SK-N-DZ (cell line): ENCODE measurements at regions not wholly inside any gene's neighbourhood (a gene's known extent, or its start where the extent isn't known, plus 50 kb on each side); places are given as distances from the start of the nearest gene placed in this dataset.
"Not testable (repeated sequence)": the region's sequence is repeated elsewhere in the genome, so short reads cannot be mapped to it uniquely, and the experiment has no call there.

Experiments used
- DNase-seq: peaks from one replicate; pipeline ENCODE4 v3.0.0-alpha.2; 2015; ENCODE audit warnings: low spot score

- DNase-seq: no peak
Observed at GRCh38 chr2:176963568-176964287, 248.9 kb upstream of the HNRNPA3 start.

GRCh38 chr2:176967911-176968450 is 244.6 kb upstream of the HNRNPA3 start:
- no peak for DNase-seq

- DNase-seq: no peak
Observed at GRCh38 chr2:176969642-176970359, 242.8 kb upstream of the HNRNPA3 start.

DNA sequence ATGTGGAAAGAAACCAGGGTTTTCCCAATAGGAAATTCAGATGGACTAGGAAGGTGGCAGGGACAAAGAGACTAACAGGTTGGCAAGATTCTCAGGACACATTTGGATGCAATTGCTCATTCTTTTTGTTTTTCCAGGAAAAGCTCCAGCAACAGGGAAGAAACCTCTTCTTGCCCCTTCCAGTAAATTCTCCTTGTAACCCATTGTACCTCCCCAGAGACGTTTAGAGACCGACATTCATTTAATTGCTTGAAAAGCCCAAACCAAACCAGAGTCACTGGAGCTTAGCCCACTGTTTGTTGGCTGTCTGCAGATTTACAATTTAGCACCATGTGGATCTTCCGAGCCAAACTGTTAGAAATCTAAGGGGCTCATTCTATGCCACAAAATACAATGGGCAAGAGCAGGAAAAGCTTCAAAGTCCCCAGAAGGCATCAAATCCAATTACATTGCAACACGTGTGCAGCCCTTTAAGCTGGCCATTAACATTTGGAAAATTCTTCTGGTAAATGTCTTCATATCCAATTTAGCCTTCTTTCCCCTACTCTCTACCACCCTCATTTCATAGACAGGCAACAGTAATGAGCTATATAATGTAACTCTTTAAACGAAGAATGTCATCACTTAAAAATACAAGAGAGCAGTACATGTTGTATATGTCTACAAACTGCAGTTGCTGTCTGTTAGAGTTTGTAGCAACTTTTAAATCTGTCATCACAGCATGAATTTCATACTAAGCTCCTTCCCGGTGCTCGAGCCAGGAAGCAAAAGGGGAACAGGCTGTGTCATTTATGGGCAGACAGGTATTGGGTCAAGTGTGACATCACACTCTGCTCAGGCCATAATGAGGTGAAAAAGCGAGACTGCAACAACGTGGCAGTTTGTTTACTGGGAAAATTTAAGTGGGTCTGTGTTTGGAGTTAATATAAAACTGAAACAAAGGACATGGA is 235.6 kb upstream of the HNRNPA3 start:
- no peak for DNase-seq

- peak; percentile 30 for DNase-seq
Observed at GRCh38 chr2:176978921-176979320, 233.7 kb upstream of the HNRNPA3 start.

DNA sequence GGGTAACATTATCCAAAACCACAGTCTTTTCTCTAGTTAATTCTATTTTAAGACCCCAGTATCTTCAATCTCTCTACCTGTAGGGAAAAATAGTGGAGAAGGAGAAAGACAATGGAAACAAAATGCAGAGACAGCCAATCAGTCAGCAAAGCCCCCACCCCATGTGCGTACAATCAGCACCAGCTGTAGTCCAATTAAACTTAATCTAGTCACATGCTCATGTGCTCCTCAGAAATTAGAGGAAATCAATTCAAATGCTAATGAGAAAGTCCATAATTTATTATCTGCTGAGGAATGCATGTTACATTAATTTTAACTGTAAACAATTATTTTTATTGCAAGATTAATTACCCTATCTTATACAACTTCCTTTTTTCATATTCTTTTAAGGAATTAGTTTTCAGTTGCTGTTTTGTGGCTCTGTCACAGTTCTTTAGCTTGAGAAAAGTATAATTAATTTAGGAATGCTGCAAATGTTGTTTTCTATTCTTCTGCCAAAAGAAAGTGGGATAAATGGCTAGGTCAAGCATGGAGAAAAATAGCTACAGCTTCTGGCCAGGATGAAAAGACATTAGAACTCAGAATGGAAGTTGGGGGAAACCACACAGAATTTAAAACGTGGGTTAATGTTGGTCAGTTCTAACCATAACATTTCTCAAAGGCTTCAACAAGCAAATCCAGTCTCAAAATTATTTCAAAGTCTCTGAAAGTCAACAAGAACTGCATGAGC is 232.4 kb upstream of the HNRNPA3 start:
- DNase-seq: no peak

- DNase-seq: peak; percentile 12
Observed at GRCh38 chr2:176984987-176985386, 227.6 kb upstream of the HNRNPA3 start.

DNA sequence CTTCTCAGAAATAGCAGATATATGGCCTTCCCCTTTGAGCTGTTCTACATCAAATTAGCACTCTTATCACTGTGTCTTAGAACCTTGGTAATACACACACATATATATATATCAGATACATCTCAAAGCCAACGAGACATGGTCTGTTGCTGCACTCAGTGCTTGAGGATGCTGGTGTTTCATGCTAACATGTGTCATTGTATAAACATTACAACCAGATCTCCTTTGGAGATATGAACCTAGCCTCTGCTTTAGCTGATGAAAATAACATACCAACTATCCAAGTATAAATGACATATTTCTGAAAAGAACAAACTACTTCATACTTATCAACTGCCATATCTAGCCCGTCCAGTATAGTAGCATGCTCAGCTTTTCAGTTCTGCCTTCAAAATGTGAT is 226.7 kb upstream of the HNRNPA3 start:
- peak; percentile 57 for DNase-seq

DNA sequence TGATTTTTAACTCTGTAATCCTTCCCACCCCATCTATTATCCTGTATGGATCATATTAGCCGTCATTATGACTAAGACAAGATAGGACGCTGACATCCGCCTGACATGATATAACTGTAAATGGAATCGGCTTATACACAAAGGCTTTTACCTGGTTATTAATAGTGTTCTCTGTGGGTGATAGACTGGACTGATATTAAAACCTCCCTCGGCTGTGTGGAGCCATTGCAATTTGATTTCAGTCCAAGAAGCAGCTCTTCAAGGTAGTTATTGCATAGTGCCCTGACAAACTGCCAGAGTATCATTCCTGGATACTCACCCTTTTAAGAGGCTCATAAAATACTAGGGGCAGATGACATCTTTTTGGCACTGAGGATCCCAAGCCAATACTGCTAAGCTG is 226.1 kb upstream of the HNRNPA3 start:
- DNase-seq: peak; percentile 22

DNA sequence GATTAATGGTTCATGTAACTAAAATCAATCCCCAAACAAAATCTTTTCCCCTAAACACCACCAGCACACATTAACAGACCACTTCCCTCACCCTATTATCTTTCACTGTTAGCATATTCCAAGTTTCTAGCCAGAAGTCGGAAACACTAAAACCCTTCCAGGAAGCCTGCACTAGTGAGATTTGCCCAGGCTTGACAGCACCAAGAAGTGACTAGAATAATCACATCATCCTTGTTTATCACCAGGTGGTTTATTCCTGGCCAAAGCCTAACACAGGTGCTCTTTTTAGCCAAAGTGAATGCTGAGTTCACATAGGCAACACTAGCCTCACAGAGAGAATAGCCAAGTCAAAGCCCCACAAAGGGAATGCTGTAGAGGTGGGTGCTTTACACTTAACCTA is 221.2 kb upstream of the HNRNPA3 start:
- no peak for DNase-seq

- no peak for DNase-seq
Observed at GRCh38 chr2:176997074-176997791, 215.4 kb upstream of the HNRNPA3 start.

- no peak for DNase-seq
Observed at GRCh38 chr2:176997792-176998169, 214.8 kb upstream of the HNRNPA3 start.

GRCh38 chr2:176999301-176999700 is 213.3 kb upstream of the HNRNPA3 start:
- DNase-seq: no peak

GRCh38 chr2:177000061-177000714 is 212.4 kb upstream of the HNRNPA3 start:
- no peak for DNase-seq

DNA sequence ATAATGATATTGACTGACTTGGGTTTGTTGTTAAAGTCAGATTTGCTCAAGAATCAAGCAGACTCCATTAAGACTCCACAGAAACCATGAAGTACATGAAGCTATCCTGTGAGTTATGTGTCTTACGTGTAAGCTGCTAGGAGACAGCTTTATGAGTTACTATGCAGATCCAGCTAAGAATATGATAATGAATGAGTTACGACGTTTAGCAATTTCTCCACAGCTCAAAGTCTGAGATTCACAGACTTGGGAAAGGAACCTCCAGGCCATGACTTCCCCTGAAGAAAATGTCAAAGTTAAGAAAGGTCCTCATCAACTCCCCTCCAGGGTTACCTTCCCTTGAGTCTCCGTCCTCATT is 211.9 kb upstream of the HNRNPA3 start:
- DNase-seq: no peak

- DNase-seq: no peak
Observed at GRCh38 chr2:177001334-177001733, 211.3 kb upstream of the HNRNPA3 start.

- no peak for DNase-seq
Observed at GRCh38 chr2:177002983-177003382, 209.6 kb upstream of the HNRNPA3 start.

DNA sequence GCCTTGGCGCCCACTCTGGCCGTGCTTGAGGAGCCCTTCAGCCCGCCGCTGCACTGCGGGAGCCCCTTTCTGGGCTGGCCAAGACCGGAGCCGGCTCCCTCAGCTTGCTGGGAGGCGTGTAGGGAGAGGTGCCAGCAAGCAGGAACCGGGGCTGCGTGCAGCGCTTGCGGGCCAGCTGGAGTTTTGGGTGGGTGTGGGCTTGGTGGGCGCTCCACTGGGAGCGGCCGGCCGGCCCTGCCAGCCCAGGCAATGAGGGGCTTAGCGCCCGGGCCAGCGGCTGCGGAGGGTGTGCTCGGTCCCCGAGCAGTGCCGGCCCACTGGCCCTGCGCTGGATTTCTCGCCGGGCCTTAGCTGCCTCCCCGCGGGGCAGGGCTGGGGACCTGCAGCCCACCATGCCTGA is 204.9 kb upstream of the HNRNPA3 start:
- DNase-seq: not testable (repeated sequence)

DNA sequence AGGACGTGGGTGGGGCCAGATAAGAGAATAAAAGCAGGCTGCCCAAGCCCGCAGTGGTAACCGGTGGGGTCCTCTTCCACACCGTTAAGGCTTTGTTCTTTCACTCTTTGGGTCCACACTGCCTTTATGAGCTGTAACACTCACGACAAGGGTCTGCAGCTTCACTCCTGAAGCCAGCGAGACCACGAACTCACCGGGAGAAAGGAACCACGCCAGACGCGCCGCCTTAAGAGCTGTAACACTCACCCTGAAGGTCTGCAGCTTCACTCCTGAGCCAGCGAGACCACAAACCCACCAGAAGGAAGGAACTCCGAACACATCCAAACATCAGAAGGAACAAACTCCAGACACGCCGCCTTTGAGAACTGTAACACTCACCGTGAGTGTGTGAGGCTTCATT is 203.9 kb upstream of the HNRNPA3 start:
- DNase-seq: not testable (repeated sequence)

- no peak for DNase-seq
Observed at GRCh38 chr2:177010146-177010545, 202.4 kb upstream of the HNRNPA3 start.
